ENCODE measurements at regions not wholly inside any gene's neighbourhood (a gene's known extent, or its start where the extent isn't known, plus 50 kb on each side); places are given as distances from the start of the nearest gene placed in this dataset.

GRCh38 chr1:55322842-55323241, 107.7 kb upstream of the USP24 start:
- no peak for TF ChIP-seq CTCF (conservative IDR thresholded peaks at IDR 0.05; ENCODE audit: low read length)
- TF ChIP-seq EZH2phosphoT487 (IDR thresholded peaks at IDR 0.05; ENCODE audit: borderline replicate concordance) = no peak

Data from Loucy (cell line).